ENCODE measurements at regions not wholly inside any gene's neighbourhood (a gene's known extent, or its start where the extent isn't known, plus 50 kb on each side); places are given as distances from the start of the nearest gene placed in this dataset.
"Not testable (repeated sequence)": the region's sequence is repeated elsewhere in the genome, so short reads cannot be mapped to it uniquely, and the experiment has no call there.

- H3K36me3 Mint-ChIP-seq (ENCODE audit: insufficient read depth in 2 of 2) = no peaks in the 10 kb centered on the region
- no peaks in the 10 kb centered on the region for H3K4me1 Mint-ChIP-seq (ENCODE audit: low read depth)
These were observed 483.7 kb upstream of the PIK3R1 start for GRCh38 chr5:67731886-67732285.

GRCh38 chr5:67730917-67731474 lies 484.6 kb upstream of the PIK3R1 start:
- H3K4me1 Mint-ChIP-seq (ENCODE audit: low read depth) = no peaks in the 10 kb centered on the region
- DNase-seq = no peak
- H3K36me3 Mint-ChIP-seq (ENCODE audit: insufficient read depth in 2 of 2) = no peaks in the 10 kb centered on the region
- H3K27ac Mint-ChIP-seq = no peak overlapping the region
- no peak overlapping the region for H3K4me3 Mint-ChIP-seq
- peaks cover 16% of the 10 kb centered on the region for H3K27me3 Mint-ChIP-seq (ENCODE audit: low read depth)
- no peak for ATAC-seq (replicated peaks in 1 of 2)
- no peaks in the 10 kb centered on the region for H3K9me3 Mint-ChIP-seq

More at GRCh38 chr5:67731886-67732285, 483.7 kb upstream of the PIK3R1 start:
- Mint-ChIP-seq H3K27me3 (ENCODE audit: low read depth) (peaks cover 16% of the 10 kb centered on the region), H3K27ac (no peak overlapping the region), H3K4me3 (no peak overlapping the region), H3K9me3 (no peaks in the 10 kb centered on the region)
- ATAC-seq (replicated peaks in 1 of 2) (no peak), DNase-seq (no peak)

DNA sequence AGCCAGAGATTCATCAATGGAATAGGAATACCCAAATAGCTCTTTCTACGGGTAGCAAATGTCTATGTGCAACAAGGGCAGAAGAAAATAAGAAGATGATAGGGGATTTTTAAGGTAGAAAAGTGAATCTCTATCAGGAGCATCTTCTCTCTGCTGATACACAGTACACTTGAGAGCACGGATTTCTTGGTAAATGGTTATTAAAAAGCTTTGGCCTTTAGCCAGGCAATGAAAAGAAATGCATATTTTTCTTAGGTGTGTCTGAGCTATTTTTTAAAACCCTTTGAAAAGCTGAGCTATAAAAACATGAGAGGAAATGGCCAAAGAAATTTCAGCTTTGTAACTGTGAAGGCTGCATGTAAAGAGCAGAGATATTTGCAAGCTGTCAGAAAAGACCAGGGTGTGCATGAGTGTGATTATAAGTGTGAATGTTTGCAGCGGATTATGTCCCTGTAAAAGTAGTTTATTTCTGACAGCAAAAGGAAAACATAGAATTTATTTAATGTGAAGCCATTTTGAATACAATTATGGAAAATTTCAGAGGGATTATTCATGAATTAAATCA lies 487.1 kb upstream of the PIK3R1 start:
- Mint-ChIP-seq H3K4me3 (no peak overlapping the region), H3K36me3 (ENCODE audit: insufficient read depth in 2 of 2) (no peaks in the 10 kb centered on the region), H3K27ac (no peak overlapping the region), H3K9me3 (no peaks in the 10 kb centered on the region), H3K27me3 (ENCODE audit: low read depth) (peaks cover 16% of the 10 kb centered on the region), H3K4me1 (ENCODE audit: low read depth) (no peaks in the 10 kb centered on the region)
- ATAC-seq (replicated peaks in 1 of 2) (no peak), DNase-seq (no peak)

DNA sequence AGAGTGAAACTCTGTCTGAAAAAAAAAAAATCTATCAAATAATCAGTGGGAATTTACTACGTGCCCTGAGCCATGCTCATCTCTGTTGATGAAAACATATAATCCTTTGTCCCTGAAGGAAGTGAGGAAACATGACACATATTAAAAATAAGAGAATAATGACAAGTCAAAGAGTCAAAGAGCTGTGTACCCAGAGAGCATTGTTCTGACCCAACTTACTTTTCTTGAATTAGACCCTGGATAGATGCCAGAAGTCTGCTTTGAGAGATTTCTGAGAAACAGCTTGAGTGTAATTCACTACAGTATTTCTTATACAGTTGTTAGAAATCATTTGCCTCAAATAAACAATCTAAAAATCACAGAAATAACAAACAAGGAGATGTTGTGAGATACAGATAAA lies 490.0 kb upstream of the PIK3R1 start:
- no peaks in the 10 kb centered on the region for H3K9me3 Mint-ChIP-seq
- no peak overlapping the region for H3K27ac Mint-ChIP-seq
- no peak for ATAC-seq (replicated peaks in 1 of 2)

DNA sequence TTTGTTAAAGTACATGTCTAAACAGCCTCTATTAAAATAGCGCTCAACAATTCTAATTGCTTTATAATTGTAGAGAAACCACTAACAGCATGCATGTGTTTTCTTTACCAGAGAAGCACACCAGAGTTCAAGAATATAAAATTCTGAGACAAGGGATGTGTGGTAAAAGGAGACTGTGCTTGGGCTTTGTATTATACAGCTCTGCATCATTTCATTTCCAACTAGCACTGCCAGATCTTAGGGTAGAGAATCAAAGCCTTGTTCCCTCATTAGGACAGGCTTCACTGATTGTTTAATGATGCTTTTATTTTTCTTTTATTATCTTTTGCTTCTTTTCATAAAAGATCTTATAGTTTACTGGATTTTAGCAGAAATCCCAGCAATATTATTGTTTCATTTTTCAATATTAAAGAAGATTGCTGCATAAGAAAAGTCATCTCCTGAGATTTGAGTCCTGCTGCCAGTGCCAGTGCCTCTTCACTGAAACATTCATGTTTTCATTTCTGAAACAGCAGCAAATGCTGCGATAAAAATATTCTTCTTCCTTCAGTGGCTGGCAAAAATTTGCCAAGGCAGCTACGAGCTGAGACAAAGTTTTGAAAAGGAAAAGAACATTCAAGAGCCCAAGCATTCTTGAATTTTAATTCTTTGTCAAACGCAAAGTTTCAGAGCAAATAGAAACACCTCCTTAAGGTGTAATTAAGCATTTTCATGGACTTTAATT lies 491.0 kb upstream of the PIK3R1 start:
- H3K4me3 Mint-ChIP-seq = no peak overlapping the region
- DNase-seq (no peak), ATAC-seq (replicated peaks in 1 of 2) (no peak)
- no peak overlapping the region for H3K27ac Mint-ChIP-seq
- H3K4me1 Mint-ChIP-seq (ENCODE audit: low read depth) = no peaks in the 10 kb centered on the region
- no peaks in the 10 kb centered on the region for H3K27me3 Mint-ChIP-seq (ENCODE audit: low read depth)
- no peaks in the 10 kb centered on the region for H3K36me3 Mint-ChIP-seq (ENCODE audit: insufficient read depth in 2 of 2)
- no peaks in the 10 kb centered on the region for H3K9me3 Mint-ChIP-seq

More for the DNA sequence above, 490.0 kb upstream of the PIK3R1 start:
- no peak overlapping the region for H3K4me3 Mint-ChIP-seq
- no peaks in the 10 kb centered on the region for H3K4me1 Mint-ChIP-seq (ENCODE audit: low read depth)
- H3K36me3 Mint-ChIP-seq (ENCODE audit: insufficient read depth in 2 of 2) = no peaks in the 10 kb centered on the region
- H3K27me3 Mint-ChIP-seq (ENCODE audit: low read depth) = peaks cover 6% of the 10 kb centered on the region
- DNase-seq = no peak

DNA sequence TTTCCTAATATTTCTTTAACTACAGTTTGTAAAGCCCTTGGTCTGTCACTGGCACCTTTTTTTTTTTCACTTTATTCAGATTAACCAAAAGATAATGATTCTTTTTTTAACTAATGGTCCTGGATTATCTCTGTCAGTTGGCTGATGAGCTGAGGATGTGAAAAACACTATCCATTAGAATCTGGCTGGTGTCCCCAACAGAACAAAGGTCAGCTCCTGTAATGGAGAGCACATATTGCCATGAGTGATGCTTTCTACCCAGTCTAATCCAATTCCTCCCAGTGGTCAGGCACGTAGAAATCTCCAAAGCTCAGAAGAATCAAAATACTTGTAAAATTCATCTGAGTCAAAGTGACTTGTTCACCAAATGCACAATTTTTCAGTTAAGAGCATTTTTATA lies 491.7 kb upstream of the PIK3R1 start:
- Mint-ChIP-seq H3K4me3 (no peak overlapping the region), H3K27me3 (ENCODE audit: low read depth) (no peaks in the 10 kb centered on the region), H3K4me1 (ENCODE audit: low read depth) (no peaks in the 10 kb centered on the region), H3K36me3 (ENCODE audit: insufficient read depth in 2 of 2) (no peaks in the 10 kb centered on the region), H3K9me3 (no peaks in the 10 kb centered on the region), H3K27ac (no peak overlapping the region)
- ATAC-seq (replicated peaks in 1 of 2) (no peak), DNase-seq (no peak)

DNA sequence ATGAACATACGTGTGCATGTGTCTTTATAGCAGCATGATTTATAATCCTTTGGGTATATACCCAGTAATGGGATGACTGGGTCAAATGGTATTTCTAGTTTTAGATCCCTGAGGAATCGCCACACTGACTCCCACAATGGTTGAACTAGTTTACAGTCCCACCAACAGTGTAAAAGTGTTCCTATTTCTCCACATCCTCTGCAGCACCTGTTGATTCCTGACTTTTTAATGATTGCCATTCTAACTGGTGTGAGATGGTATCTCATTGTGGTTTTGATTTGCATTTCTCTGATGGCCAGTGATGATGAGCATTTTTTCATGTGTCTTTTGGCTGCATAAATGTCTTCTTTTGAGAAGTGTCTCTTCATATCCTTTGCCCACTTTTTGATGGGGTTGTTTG lies 493.0 kb upstream of the PIK3R1 start:
- H3K36me3 Mint-ChIP-seq (ENCODE audit: insufficient read depth in 2 of 2); H3K27ac Mint-ChIP-seq; DNase-seq; H3K4me3 Mint-ChIP-seq; ATAC-seq (replicated peaks in 1 of 2); H3K27me3 Mint-ChIP-seq (ENCODE audit: low read depth); H3K9me3 Mint-ChIP-seq; H3K4me1 Mint-ChIP-seq (ENCODE audit: low read depth): not testable (repeated sequence)

DNA sequence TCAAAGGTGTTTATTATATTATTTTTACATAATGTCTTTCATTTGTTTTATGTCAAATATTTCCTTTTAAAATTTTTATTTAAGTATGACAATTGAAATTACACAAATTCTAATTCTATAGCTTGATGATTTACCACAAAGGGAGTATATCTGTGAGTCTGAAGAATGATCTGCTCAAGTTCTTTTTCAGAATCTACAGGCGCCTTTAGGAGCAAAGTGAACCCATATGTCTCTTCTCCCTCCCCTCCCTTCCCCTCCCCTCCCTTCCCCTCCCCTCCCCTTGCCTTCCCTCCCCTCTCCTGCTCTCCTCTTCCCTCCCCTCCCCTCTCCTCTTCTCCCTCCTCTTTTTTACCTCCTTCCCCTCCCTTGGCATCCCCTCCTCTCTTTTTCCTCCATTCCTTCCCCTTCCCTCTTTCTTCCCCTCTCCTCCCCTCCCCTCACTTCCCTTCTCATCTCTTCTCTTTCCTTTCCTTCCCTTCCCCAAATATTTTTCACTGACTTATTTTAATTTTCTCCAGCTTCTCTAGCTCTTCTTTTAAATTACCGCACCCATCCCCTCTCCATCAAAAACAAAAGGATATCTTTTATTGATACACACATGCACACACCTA lies 495.3 kb upstream of the PIK3R1 start:
- Mint-ChIP-seq H3K4me3 (no peak overlapping the region), H3K4me1 (ENCODE audit: low read depth) (no peaks in the 10 kb centered on the region), H3K27ac (no peak overlapping the region)

DNA sequence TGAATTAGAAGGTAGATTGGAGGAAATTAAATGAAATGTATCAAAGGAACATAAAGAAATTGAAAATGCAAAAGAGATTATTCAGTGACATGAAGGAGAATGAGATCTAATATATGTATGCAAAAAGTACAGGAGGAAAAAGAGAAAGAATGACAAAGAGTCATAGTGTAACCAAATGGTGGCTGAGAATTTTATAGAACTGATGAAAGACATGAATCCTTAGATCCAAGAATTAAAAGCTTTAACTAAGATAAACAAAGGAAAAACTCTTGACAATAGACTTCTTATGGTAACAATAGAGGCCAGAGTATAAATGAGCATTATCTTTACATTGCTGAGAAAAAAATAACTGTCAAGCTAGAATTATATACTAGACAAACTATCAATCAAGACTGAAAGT lies 505.4 kb upstream of the CD180 start:
- H3K9me3 Mint-ChIP-seq = peaks cover 12 to 17% of the 10 kb centered on the region in 2 donors
- H3K4me3 Mint-ChIP-seq = no peak overlapping the region
- no peaks in the 10 kb centered on the region for H3K4me1 Mint-ChIP-seq (ENCODE audit: low read depth)
- no peak for DNase-seq
- no peak overlapping the region for H3K27ac Mint-ChIP-seq
- peaks cover 3% of the 10 kb centered on the region in 2 donors for H3K36me3 Mint-ChIP-seq (ENCODE audit: insufficient read depth in 2 of 2)
- no peak for ATAC-seq (replicated peaks in 1 of 2)
- no peaks in the 10 kb centered on the region for H3K27me3 Mint-ChIP-seq (ENCODE audit: low read depth)

More for the DNA sequence above, 495.3 kb upstream of the PIK3R1 start:
- ATAC-seq (replicated peaks in 1 of 2) (no peak), DNase-seq (no peak)
- Mint-ChIP-seq H3K27me3 (ENCODE audit: low read depth) (no peaks in the 10 kb centered on the region), H3K36me3 (ENCODE audit: insufficient read depth in 2 of 2) (no peaks in the 10 kb centered on the region), H3K9me3 (no peaks in the 10 kb centered on the region)

DNA sequence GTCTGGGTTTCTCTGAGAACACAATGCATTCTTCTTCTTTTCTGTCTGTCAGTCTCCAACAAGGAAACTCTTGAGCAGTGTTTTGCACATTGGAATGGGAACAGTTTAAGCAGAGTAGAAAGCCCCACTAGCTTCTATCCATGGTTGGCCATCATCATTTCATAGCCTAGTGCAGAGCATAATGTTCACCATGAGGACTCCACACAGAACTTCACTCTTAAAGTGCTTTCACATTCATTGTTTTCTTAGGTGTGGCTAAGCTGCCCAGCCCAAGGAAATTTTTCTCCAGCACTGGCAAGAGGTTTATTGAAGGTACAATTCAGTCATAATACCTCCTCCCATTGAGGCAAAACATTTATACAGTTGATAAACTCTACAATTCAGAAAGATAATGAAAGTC lies 503.0 kb upstream of the CD180 start:
- H3K9me3 Mint-ChIP-seq = peaks cover 7 to 10% of the 10 kb centered on the region in 2 donors
- H3K4me3 Mint-ChIP-seq = no peak overlapping the region
- H3K27ac Mint-ChIP-seq = no peak overlapping the region

GRCh38 chr5:67696446-67696845 lies 499.8 kb upstream of the CD180 start:
- ATAC-seq (replicated peaks in 1 of 2) (no peak), DNase-seq (no peak)
- peaks cover 0 to 3% of the 10 kb centered on the region in 2 donors for H3K9me3 Mint-ChIP-seq
- no peak overlapping the region for H3K4me3 Mint-ChIP-seq
- H3K36me3 Mint-ChIP-seq (ENCODE audit: insufficient read depth in 2 of 2) = no peaks in the 10 kb centered on the region
- no peaks in the 10 kb centered on the region for H3K27me3 Mint-ChIP-seq (ENCODE audit: low read depth)
- H3K4me1 Mint-ChIP-seq (ENCODE audit: low read depth) = no peaks in the 10 kb centered on the region
- H3K27ac Mint-ChIP-seq = no peak overlapping the region

More for the DNA sequence above, 503.0 kb upstream of the CD180 start:
- no peaks in the 10 kb centered on the region for H3K4me1 Mint-ChIP-seq (ENCODE audit: low read depth)
- ATAC-seq (replicated peaks in 1 of 2) (no peak), DNase-seq (no peak)
- no peaks in the 10 kb centered on the region for H3K27me3 Mint-ChIP-seq (ENCODE audit: low read depth)
- peaks cover 3% of the 10 kb centered on the region in 2 donors for H3K36me3 Mint-ChIP-seq (ENCODE audit: insufficient read depth in 2 of 2)

DNA sequence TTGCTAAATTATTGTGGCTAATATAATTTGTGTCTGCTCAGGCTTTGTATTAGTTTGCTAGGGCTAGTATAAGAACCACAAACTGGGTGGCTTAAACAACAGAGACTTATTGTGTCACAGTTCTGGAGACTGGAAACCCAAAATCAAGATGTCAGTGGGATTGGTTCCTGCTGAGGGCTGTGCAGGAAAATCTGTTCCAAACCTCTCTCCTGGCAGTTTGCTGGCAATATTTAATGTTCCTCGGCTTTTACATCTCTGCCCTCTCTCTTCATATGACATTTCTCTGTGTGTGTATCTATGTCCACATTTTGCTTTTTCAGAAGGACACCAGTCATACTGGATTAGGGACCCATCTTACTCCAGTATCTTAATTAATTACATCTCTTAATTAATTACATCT lies 498.8 kb upstream of the CD180 start:
- Mint-ChIP-seq H3K36me3 (ENCODE audit: insufficient read depth in 2 of 2) (no peaks in the 10 kb centered on the region), H3K4me1 (ENCODE audit: low read depth) (no peaks in the 10 kb centered on the region), H3K9me3 (peaks cover 0 to 2% of the 10 kb centered on the region in 2 donors), H3K27me3 (ENCODE audit: low read depth) (no peaks in the 10 kb centered on the region), H3K27ac (no peak overlapping the region), H3K4me3 (no peak overlapping the region)
- DNase-seq (no peak), ATAC-seq (replicated peaks in 1 of 2) (no peak)

DNA sequence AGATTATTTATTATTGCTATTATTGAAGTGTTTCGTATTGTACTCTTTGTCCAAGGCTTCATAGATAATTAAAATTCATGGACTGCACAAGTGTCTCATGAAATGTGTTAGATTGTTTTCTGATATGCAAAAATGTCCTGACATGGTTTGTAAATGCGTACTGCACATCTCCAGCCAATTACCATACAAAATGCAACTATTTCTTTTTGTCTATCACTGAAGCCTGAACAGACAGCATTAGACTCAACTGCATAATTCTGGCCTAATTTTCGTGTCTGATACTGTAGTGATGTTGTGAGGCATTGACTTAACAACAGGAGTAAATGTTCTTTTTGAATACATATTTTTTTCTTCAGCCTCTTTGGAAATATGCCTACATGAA lies 498.2 kb upstream of the CD180 start:
- H3K4me1 Mint-ChIP-seq (ENCODE audit: low read depth) = no peaks in the 10 kb centered on the region
- H3K36me3 Mint-ChIP-seq (ENCODE audit: insufficient read depth in 2 of 2) = no peaks in the 10 kb centered on the region
- no peak overlapping the region for H3K27ac Mint-ChIP-seq
- no peak for ATAC-seq (replicated peaks in 1 of 2)
- H3K27me3 Mint-ChIP-seq (ENCODE audit: low read depth) = no peaks in the 10 kb centered on the region
- H3K4me3 Mint-ChIP-seq = no peak overlapping the region
- DNase-seq = no peak
- peaks cover 0 to 2% of the 10 kb centered on the region in 2 donors for H3K9me3 Mint-ChIP-seq

All from activated T-cell treated with anti-CD3 and anti-CD28 coated beads, Interleukin-2, amount 50 U/mL, for 72 hours (primary cell).